ENCODE measurements at regions not wholly inside any gene's neighbourhood (a gene's known extent, or its start where the extent isn't known, plus 50 kb on each side); places are given as distances from the start of the nearest gene placed in this dataset.

- no peak for DNase-seq
- no peak overlapping the region for H3K4me3 ChIP-seq (ENCODE audit: low read length)
- H3K36me3 ChIP-seq (ENCODE audit: control insufficient read depth, insufficient read depth, low read length) = no peaks in the 10 kb centered on the region
- WGBS (ENCODE audit: insufficient coverage, low lambda C conversion rate) = no CpG with 5 or more reads among the region's 4 CpGs
- no peak overlapping the region for H3K27ac ChIP-seq (ENCODE audit: low read length)
- no peaks in the 10 kb centered on the region for H3K9me3 ChIP-seq (ENCODE audit: control insufficient read depth, low read depth, low read length)
- no peaks in the 10 kb centered on the region for H3K4me1 ChIP-seq (ENCODE audit: control insufficient read depth, insufficient read depth, low read length)
- no peaks in the 10 kb centered on the region for H3K27me3 ChIP-seq (ENCODE audit: control insufficient read depth, insufficient read depth, low read length)
These were observed 836.1 kb downstream of the VRK1 start for GRCh38 chr14:97633131-97633738.

GRCh38 chr14:97634751-97635150 lies 837.6 kb downstream of the VRK1 start:
- no peaks in the 10 kb centered on the region for H3K27me3 ChIP-seq (ENCODE audit: control insufficient read depth, insufficient read depth, low read length)
- no peaks in the 10 kb centered on the region for H3K4me1 ChIP-seq (ENCODE audit: control insufficient read depth, insufficient read depth, low read length)
- no peak overlapping the region for H3K4me3 ChIP-seq (ENCODE audit: low read length)
- no peak for DNase-seq
- no peaks in the 10 kb centered on the region for H3K9me3 ChIP-seq (ENCODE audit: control insufficient read depth, low read depth, low read length)
- WGBS (ENCODE audit: insufficient coverage, low lambda C conversion rate) = 20% methylated on average over 1 of the region's 13 CpGs
- H3K27ac ChIP-seq (ENCODE audit: low read length) = no peak overlapping the region
- no peaks in the 10 kb centered on the region for H3K36me3 ChIP-seq (ENCODE audit: control insufficient read depth, insufficient read depth, low read length)

- DNase-seq = no peak
- Histone ChIP-seq H3K9me3 (ENCODE audit: control insufficient read depth, low read depth, low read length) (no peaks in the 10 kb centered on the region), H3K36me3 (ENCODE audit: control insufficient read depth, insufficient read depth, low read length) (no peaks in the 10 kb centered on the region), H3K27me3 (ENCODE audit: control insufficient read depth, insufficient read depth, low read length) (no peaks in the 10 kb centered on the region), H3K4me1 (ENCODE audit: control insufficient read depth, insufficient read depth, low read length) (no peaks in the 10 kb centered on the region), H3K27ac (ENCODE audit: low read length) (no peak overlapping the region), H3K4me3 (ENCODE audit: low read length) (no peak overlapping the region)
- no CpG with 5 or more reads among the region's 3 CpGs for WGBS (ENCODE audit: insufficient coverage, low lambda C conversion rate)
These were observed 841.7 kb downstream of the VRK1 start for GRCh38 chr14:97638864-97639263.

- no CpG with 5 or more reads among the region's 5 CpGs for WGBS (ENCODE audit: insufficient coverage, low lambda C conversion rate)
- no peaks in the 10 kb centered on the region for H3K4me1 ChIP-seq (ENCODE audit: control insufficient read depth, insufficient read depth, low read length)
- no peaks in the 10 kb centered on the region for H3K9me3 ChIP-seq (ENCODE audit: control insufficient read depth, low read depth, low read length)
- H3K36me3 ChIP-seq (ENCODE audit: control insufficient read depth, insufficient read depth, low read length) = no peaks in the 10 kb centered on the region
- DNase-seq = no peak
- H3K4me3 ChIP-seq (ENCODE audit: low read length) = no peak overlapping the region
- H3K27ac ChIP-seq (ENCODE audit: low read length) = no peak overlapping the region
- H3K27me3 ChIP-seq (ENCODE audit: control insufficient read depth, insufficient read depth, low read length) = no peaks in the 10 kb centered on the region
These were observed 842.8 kb downstream of the VRK1 start for GRCh38 chr14:97640031-97640430.

- H3K9me3 ChIP-seq (ENCODE audit: control insufficient read depth, low read depth, low read length) = no peaks in the 10 kb centered on the region
- no peaks in the 10 kb centered on the region for H3K4me1 ChIP-seq (ENCODE audit: control insufficient read depth, insufficient read depth, low read length)
- H3K4me3 ChIP-seq (ENCODE audit: low read length) = no peak overlapping the region
- H3K27me3 ChIP-seq (ENCODE audit: control insufficient read depth, insufficient read depth, low read length) = no peaks in the 10 kb centered on the region
- no peaks in the 10 kb centered on the region for H3K36me3 ChIP-seq (ENCODE audit: control insufficient read depth, insufficient read depth, low read length)
- no peak for DNase-seq
- no peak overlapping the region for H3K27ac ChIP-seq (ENCODE audit: low read length)
- whole genome bisulfite sequencing (ENCODE audit: insufficient coverage, low lambda C conversion rate) = no CpG with 5 or more reads among the region's 8 CpGs
These were observed 844.6 kb downstream of the VRK1 start for GRCh38 chr14:97641827-97642226.

- Histone ChIP-seq H3K36me3 (ENCODE audit: control insufficient read depth, insufficient read depth, low read length) (no peaks in the 10 kb centered on the region), H3K4me3 (ENCODE audit: low read length) (no peak overlapping the region), H3K4me1 (ENCODE audit: control insufficient read depth, insufficient read depth, low read length) (no peaks in the 10 kb centered on the region), H3K27ac (ENCODE audit: low read length) (no peak overlapping the region), H3K27me3 (ENCODE audit: control insufficient read depth, insufficient read depth, low read length) (no peaks in the 10 kb centered on the region), H3K9me3 (ENCODE audit: control insufficient read depth, low read depth, low read length) (no peaks in the 10 kb centered on the region)
- WGBS (ENCODE audit: insufficient coverage, low lambda C conversion rate) = no CpG with 5 or more reads among the region's 3 CpGs
- no peak for DNase-seq
These were observed 845.4 kb downstream of the VRK1 start for GRCh38 chr14:97642631-97643030.

GRCh38 chr14:97644365-97644764 lies 847.2 kb downstream of the VRK1 start:
- Histone ChIP-seq H3K27me3 (ENCODE audit: control insufficient read depth, insufficient read depth, low read length) (no peaks in the 10 kb centered on the region), H3K4me1 (ENCODE audit: control insufficient read depth, insufficient read depth, low read length) (no peaks in the 10 kb centered on the region), H3K9me3 (ENCODE audit: control insufficient read depth, low read depth, low read length) (no peaks in the 10 kb centered on the region), H3K36me3 (ENCODE audit: control insufficient read depth, insufficient read depth, low read length) (no peaks in the 10 kb centered on the region), H3K4me3 (ENCODE audit: low read length) (no peak overlapping the region), H3K27ac (ENCODE audit: low read length) (no peak overlapping the region)
- WGBS (ENCODE audit: insufficient coverage, low lambda C conversion rate) = no CpG with 5 or more reads among the region's 1 CpG
- DNase-seq = no peak

- DNase-seq = no peak
- no CpG with 5 or more reads among the region's 5 CpGs for WGBS (ENCODE audit: insufficient coverage, low lambda C conversion rate)
These were observed 852.6 kb downstream of the VRK1 start for GRCh38 chr14:97649752-97650151.

GRCh38 chr14:97655169-97655948 lies 858.2 kb downstream of the VRK1 start:
- H3K27me3 ChIP-seq (ENCODE audit: control insufficient read depth, insufficient read depth, low read length) = no peaks in the 10 kb centered on the region
- H3K36me3 ChIP-seq (ENCODE audit: control insufficient read depth, insufficient read depth, low read length) = no peaks in the 10 kb centered on the region
- no peaks in the 10 kb centered on the region for H3K4me1 ChIP-seq (ENCODE audit: control insufficient read depth, insufficient read depth, low read length)
- 33% methylated on average over 2 of the region's 5 CpGs for WGBS (ENCODE audit: insufficient coverage, low lambda C conversion rate)
- H3K9me3 ChIP-seq (ENCODE audit: control insufficient read depth, low read depth, low read length) = no peaks in the 10 kb centered on the region
- H3K27ac ChIP-seq (ENCODE audit: low read length) = no peak overlapping the region
- no peak for DNase-seq
- no peak overlapping the region for H3K4me3 ChIP-seq (ENCODE audit: low read length)

More at GRCh38 chr14:97649752-97650151, 852.6 kb downstream of the VRK1 start:
- H3K9me3 ChIP-seq (ENCODE audit: control insufficient read depth, low read depth, low read length) = no peaks in the 10 kb centered on the region
- H3K27ac ChIP-seq (ENCODE audit: low read length) = no peak overlapping the region
- H3K36me3 ChIP-seq (ENCODE audit: control insufficient read depth, insufficient read depth, low read length) = no peaks in the 10 kb centered on the region
- no peak overlapping the region for H3K4me3 ChIP-seq (ENCODE audit: low read length)
- H3K4me1 ChIP-seq (ENCODE audit: control insufficient read depth, insufficient read depth, low read length) = no peaks in the 10 kb centered on the region
- no peaks in the 10 kb centered on the region for H3K27me3 ChIP-seq (ENCODE audit: control insufficient read depth, insufficient read depth, low read length)

- Histone ChIP-seq H3K4me3 (ENCODE audit: low read length) (no peak overlapping the region), H3K27ac (ENCODE audit: low read length) (no peak overlapping the region), H3K27me3 (ENCODE audit: control insufficient read depth, insufficient read depth, low read length) (no peaks in the 10 kb centered on the region), H3K36me3 (ENCODE audit: control insufficient read depth, insufficient read depth, low read length) (no peaks in the 10 kb centered on the region), H3K4me1 (ENCODE audit: control insufficient read depth, insufficient read depth, low read length) (no peaks in the 10 kb centered on the region), H3K9me3 (ENCODE audit: control insufficient read depth, low read depth, low read length) (no peaks in the 10 kb centered on the region)
- no peak for DNase-seq
- 80% methylated on average over 1 of the region's 2 CpGs for WGBS (ENCODE audit: insufficient coverage, low lambda C conversion rate)
These were observed 860.4 kb downstream of the VRK1 start for GRCh38 chr14:97657609-97658008.
